ENCODE measurements at regions not wholly inside any gene's neighbourhood (a gene's known extent, or its start where the extent isn't known, plus 50 kb on each side); places are given as distances from the start of the nearest gene placed in this dataset.
A peak's percentile ranks its signal among the peaks of the same experiment; 100 is the strongest.

GRCh38 chr3:168914662-168915061 lies 748.9 kb downstream of the MECOM start:
- TF ChIP-seq, protein P1, sequence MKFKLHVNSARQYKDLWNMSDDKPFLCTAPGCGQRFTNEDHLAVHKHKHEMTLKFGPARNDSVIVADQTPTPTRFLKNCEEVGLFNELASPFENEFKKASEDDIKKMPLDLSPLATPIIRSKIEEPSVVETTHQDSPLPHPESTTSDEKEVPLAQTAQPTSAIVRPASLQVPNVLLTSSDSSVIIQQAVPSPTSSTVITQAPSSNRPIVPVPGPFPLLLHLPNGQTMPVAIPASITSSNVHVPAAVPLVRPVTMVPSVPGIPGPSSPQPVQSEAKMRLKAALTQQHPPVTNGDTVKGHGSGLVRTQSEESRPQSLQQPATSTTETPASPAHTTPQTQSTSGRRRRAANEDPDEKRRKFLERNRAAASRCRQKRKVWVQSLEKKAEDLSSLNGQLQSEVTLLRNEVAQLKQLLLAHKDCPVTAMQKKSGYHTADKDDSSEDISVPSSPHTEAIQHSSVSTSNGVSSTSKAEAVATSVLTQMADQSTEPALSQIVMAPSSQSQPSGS (CRISPR knock-in tag; IDR thresholded peaks at IDR 0.05; ENCODE audit: borderline replicate concordance, low read depth) = no peak
- TF ChIP-seq SMAD3 (CRISPR knock-in tag; IDR thresholded peaks at IDR 0.05; ENCODE audit: borderline replicate concordance) (no peak), HMGA2 (CRISPR knock-in tag; IDR thresholded peaks at IDR 0.05) (no peak)
- H3K27me3 Mint-ChIP-seq (ENCODE audit: low read depth) = no peaks in the 10 kb centered on the region
- POLR2A ChIA-PET = no interaction called here
- H3K4me1 Mint-ChIP-seq = peaks cover 2% of the 10 kb centered on the region; the same call in 1 of the 2 replicates
- no peaks in the 10 kb centered on the region for H3K36me3 Mint-ChIP-seq
- ATAC-seq (no peak), DNase-seq (ENCODE audit: low spot score) (no peak)
- H3K4me3 Mint-ChIP-seq = no peak overlapping the region
- CTCF ChIA-PET = no interaction called here
- H3K9me3 Mint-ChIP-seq = no peaks in the 10 kb centered on the region
- no peak overlapping the region for H3K27ac Mint-ChIP-seq

GRCh38 chr3:168909260-168909659 lies 754.3 kb downstream of the MECOM start:
- ChIA-PET POLR2A (no interaction called here), CTCF (interaction anchor here (1.5 kb wide), 1 partner anchor 44 kb away, joined by 4 read pairs; no protein-coding TSS in a partner anchor)
- Mint-ChIP-seq H3K4me3 (no peak overlapping the region), H3K36me3 (no peaks in the 10 kb centered on the region), H3K27ac (no peak overlapping the region), H3K27me3 (ENCODE audit: low read depth) (no peaks in the 10 kb centered on the region), H3K9me3 (no peaks in the 10 kb centered on the region), H3K4me1 (no peaks in the 10 kb centered on the region)
- TF ChIP-seq ZNF425 (CRISPR knock-in tag; conservative IDR thresholded peaks at IDR 0.05) (no peak), ELF4 (CRISPR knock-in tag; IDR thresholded peaks at IDR 0.05; ENCODE audit: low read depth) (no peak), ATF1 (CRISPR knock-in tag; IDR thresholded peaks at IDR 0.05) (no peak), CBFB (CRISPR knock-in tag; IDR thresholded peaks at IDR 0.05; ENCODE audit: low read depth) (no peak), ZNF232 (CRISPR knock-in tag; IDR thresholded peaks at IDR 0.05) (no peak), ZBTB21 (CRISPR knock-in tag; IDR thresholded peaks at IDR 0.05; ENCODE audit: borderline replicate concordance) (no peak), NFYB (CRISPR knock-in tag; conservative IDR thresholded peaks at IDR 0.05; ENCODE audit: low read depth) (no peak), GRHL2 (CRISPR knock-in tag; IDR thresholded peaks at IDR 0.05; ENCODE audit: insufficient replicate concordance, severe bottlenecking) (no peak), ZNF138 (CRISPR knock-in tag; conservative IDR thresholded peaks at IDR 0.05) (no peak), ESRRA (CRISPR knock-in tag; IDR thresholded peaks at IDR 0.05; ENCODE audit: borderline replicate concordance) (no peak)
- no peak for DNase-seq (ENCODE audit: low spot score)
- no peak for ATAC-seq

GRCh38 chr3:168895419-168895818 lies 768.1 kb downstream of the MECOM start:
- TF ChIP-seq HMGA2 (CRISPR knock-in tag; IDR thresholded peaks at IDR 0.05) (peak; percentile 93), TP53 (CRISPR knock-in tag; IDR thresholded peaks at IDR 0.05) (no peak)
- TF ChIP-seq, protein P2, sequence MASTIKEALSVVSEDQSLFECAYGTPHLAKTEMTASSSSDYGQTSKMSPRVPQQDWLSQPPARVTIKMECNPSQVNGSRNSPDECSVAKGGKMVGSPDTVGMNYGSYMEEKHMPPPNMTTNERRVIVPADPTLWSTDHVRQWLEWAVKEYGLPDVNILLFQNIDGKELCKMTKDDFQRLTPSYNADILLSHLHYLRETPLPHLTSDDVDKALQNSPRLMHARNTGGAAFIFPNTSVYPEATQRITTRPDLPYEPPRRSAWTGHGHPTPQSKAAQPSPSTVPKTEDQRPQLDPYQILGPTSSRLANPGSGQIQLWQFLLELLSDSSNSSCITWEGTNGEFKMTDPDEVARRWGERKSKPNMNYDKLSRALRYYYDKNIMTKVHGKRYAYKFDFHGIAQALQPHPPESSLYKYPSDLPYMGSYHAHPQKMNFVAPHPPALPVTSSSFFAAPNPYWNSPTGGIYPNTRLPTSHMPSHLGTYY (CRISPR knock-in tag; IDR thresholded peaks at IDR 0.05) = no peak
- TF ChIP-seq, protein P3, sequence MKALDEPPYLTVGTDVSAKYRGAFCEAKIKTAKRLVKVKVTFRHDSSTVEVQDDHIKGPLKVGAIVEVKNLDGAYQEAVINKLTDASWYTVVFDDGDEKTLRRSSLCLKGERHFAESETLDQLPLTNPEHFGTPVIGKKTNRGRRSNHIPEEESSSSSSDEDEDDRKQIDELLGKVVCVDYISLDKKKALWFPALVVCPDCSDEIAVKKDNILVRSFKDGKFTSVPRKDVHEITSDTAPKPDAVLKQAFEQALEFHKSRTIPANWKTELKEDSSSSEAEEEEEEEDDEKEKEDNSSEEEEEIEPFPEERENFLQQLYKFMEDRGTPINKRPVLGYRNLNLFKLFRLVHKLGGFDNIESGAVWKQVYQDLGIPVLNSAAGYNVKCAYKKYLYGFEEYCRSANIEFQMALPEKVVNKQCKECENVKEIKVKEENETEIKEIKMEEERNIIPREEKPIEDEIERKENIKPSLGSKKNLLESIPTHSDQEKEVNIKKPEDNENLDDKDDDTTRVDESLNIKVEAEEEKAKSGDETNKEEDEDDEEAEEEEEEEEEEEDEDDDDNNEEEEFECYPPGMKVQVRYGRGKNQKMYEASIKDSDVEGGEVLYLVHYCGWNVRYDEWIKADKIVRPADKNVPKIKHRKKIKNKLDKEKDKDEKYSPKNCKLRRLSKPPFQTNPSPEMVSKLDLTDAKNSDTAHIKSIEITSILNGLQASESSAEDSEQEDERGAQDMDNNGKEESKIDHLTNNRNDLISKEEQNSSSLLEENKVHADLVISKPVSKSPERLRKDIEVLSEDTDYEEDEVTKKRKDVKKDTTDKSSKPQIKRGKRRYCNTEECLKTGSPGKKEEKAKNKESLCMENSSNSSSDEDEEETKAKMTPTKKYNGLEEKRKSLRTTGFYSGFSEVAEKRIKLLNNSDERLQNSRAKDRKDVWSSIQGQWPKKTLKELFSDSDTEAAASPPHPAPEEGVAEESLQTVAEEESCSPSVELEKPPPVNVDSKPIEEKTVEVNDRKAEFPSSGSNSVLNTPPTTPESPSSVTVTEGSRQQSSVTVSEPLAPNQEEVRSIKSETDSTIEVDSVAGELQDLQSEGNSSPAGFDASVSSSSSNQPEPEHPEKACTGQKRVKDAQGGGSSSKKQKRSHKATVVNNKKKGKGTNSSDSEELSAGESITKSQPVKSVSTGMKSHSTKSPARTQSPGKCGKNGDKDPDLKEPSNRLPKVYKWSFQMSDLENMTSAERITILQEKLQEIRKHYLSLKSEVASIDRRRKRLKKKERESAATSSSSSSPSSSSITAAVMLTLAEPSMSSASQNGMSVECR (CRISPR knock-in tag; IDR thresholded peaks at IDR 0.05; ENCODE audit: borderline replicate concordance) = no peak
- TF ChIP-seq, protein P4, sequence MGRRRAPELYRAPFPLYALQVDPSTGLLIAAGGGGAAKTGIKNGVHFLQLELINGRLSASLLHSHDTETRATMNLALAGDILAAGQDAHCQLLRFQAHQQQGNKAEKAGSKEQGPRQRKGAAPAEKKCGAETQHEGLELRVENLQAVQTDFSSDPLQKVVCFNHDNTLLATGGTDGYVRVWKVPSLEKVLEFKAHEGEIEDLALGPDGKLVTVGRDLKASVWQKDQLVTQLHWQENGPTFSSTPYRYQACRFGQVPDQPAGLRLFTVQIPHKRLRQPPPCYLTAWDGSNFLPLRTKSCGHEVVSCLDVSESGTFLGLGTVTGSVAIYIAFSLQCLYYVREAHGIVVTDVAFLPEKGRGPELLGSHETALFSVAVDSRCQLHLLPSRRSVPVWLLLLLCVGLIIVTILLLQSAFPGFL (CRISPR knock-in tag; IDR thresholded peaks at IDR 0.05; ENCODE audit: borderline replicate concordance) = no peak
- TF ChIP-seq, protein P5, sequence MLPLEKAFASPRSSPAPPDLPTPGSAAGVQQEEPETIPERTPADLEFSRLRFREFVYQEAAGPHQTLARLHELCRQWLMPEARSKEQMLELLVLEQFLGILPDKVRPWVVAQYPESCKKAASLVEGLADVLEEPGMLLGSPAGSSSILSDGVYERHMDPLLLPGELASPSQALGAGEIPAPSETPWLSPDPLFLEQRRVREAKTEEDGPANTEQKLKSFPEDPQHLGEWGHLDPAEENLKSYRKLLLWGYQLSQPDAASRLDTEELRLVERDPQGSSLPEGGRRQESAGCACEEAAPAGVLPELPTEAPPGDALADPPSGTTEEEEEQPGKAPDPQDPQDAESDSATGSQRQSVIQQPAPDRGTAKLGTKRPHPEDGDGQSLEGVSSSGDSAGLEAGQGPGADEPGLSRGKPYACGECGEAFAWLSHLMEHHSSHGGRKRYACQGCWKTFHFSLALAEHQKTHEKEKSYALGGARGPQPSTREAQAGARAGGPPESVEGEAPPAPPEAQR (CRISPR knock-in tag; IDR thresholded peaks at IDR 0.05) = no peak
- DNase-seq (ENCODE audit: low spot score) = no peak
- ATAC-seq = no peak
- Mint-ChIP-seq H3K27me3 (ENCODE audit: low read depth) (no peaks in the 10 kb centered on the region), H3K36me3 (peaks cover 25% of the 10 kb centered on the region), H3K9me3 (peaks cover 36% of the 10 kb centered on the region), H3K4me3 (no peak overlapping the region), H3K4me1 (no peaks in the 10 kb centered on the region), H3K27ac (no peak overlapping the region)
- POLR2A ChIA-PET = no interaction called here
- CTCF ChIA-PET = interaction anchor here (1.1 kb wide), 1 partner anchor 30 kb away, joined by 3 read pairs; no protein-coding TSS in a partner anchor
